PC-9 (cell line): ENCODE measurements at regions not wholly inside any gene's neighbourhood (a gene's known extent, or its start where the extent isn't known, plus 50 kb on each side); places are given as distances from the start of the nearest gene placed in this dataset.

Experiments
- BruUV-seq: library from RNA; stranded (reverse); fragments of 400-500 nt; replicated peaks from 2 replicates; lab custom pipeline; 2021; lab: Mats Ljungman, UMichigan
- CTCF ChIA-PET: fragments of 300-600 bp; sonication (Branson Sonifier 250); formaldehyde crosslinking; loops from one replicate; lab custom pipeline; 2022; ENCODE audit warnings: antibody characterized with exemption; lab: Charles Lee
- POLR2A ChIA-PET: fragments of 300-600 bp; sonication (Branson Sonifier 250); formaldehyde crosslinking; loops from one replicate; lab custom pipeline; 2022; ENCODE audit warnings: antibody characterized with exemption; ENCODE audit not compliant: unreplicated experiment; lab: Charles Lee
- DNase-seq, 2 experiments: peaks; one replicate each; pipeline versions ENCODE4 v3.0.0 to v3.0.0-alpha.2; 2015 to 2022; ENCODE audit warnings: mixed read lengths in 1 of 2
- H2AFZ ChIP-seq: fragments of 200-600 bp; sonication (generic); 2 replicates; pipeline ENCODE4 v1.8.1; 2017; ENCODE audit warnings: antibody characterized with exemption
- H3F3A ChIP-seq: fragments of 200-600 bp; sonication (generic); 2 replicates; pipeline ENCODE4 v1.8.1; 2017; ENCODE audit warnings: antibody characterized with exemption, mild to moderate bottlenecking, low read depth; ENCODE audit not compliant: insufficient read depth
- H3K27ac ChIP-seq: fragments of 200-600 bp; sonication (generic); 2 replicates; pipeline ENCODE4 v1.6.1; 2016; ENCODE audit warnings: mixed run types
- H3K27me3 ChIP-seq: fragments of 200-600 bp; sonication (generic); 2 replicates; pipeline ENCODE4 v1.6.1; 2016; ENCODE audit warnings: low read depth, mixed run types; ENCODE audit not compliant: insufficient read depth
- H3K36me3 ChIP-seq: fragments of 200-600 bp; sonication (generic); 2 replicates; pipeline ENCODE4 v1.6.1; 2016; ENCODE audit warnings: low read depth, mixed run types
- H3K4me1 ChIP-seq: fragments of 200-600 bp; sonication (generic); replicated peaks from 2 replicates; pipeline ENCODE4 v1.6.1; 2016; ENCODE audit warnings: mixed run types; ENCODE audit not compliant: insufficient read depth
- H3K4me2 ChIP-seq: fragments of 200-600 bp; sonication (generic); 2 replicates; pipeline ENCODE4 v1.6.1; 2017; ENCODE audit warnings: mixed run types
- H3K4me3 ChIP-seq: fragments of 200-600 bp; sonication (generic); 2 replicates; pipeline ENCODE4 v1.6.1; 2016; ENCODE audit warnings: mixed run types
- H3K79me2 ChIP-seq: fragments of 200-600 bp; sonication (generic); 2 replicates; pipeline ENCODE4 v1.6.1; 2017; ENCODE audit warnings: low read depth, mixed run types
- H3K9me2 ChIP-seq: fragments of 200-600 bp; sonication (generic); 2 replicates; pipeline ENCODE4 v1.8.1; 2017; ENCODE audit warnings: mild to moderate bottlenecking; ENCODE audit not compliant: insufficient read depth
- H3K9me3 ChIP-seq: fragments of 200-600 bp; sonication (generic); 2 replicates; pipeline ENCODE4 v1.8.1; 2016; ENCODE audit warnings: low read depth; ENCODE audit not compliant: insufficient read depth
- H4K20me1 ChIP-seq: fragments of 200-600 bp; sonication (generic); 2 replicates; pipeline ENCODE4 v1.8.1; 2017; ENCODE audit not compliant: insufficient read depth
- EZH2 ChIP-seq: fragments of 200-600 bp; sonication (generic); IDR thresholded peaks from 2 replicates; pipeline ENCODE4 v1.8.0; 2017; ENCODE audit warnings: antibody characterized with exemption, low read depth
- intact Hi-C: fragments of 100-400 bp; cut with micrococcal nuclease; formaldehyde crosslinking; loops from one replicate; pipeline ENCODE4 v1.10.0; 2022; ENCODE audit not compliant: unreplicated experiment
- TF ChIP-seq, protein P1 (sequence below): fragments of 200-600 bp; sonication (generic); conservative IDR thresholded peaks from 2 replicates; pipeline ENCODE4 v1.6.1; 2017; ENCODE audit warnings: mixed run types, antibody characterized with exemption, mild to moderate bottlenecking, moderate library complexity

DNA sequence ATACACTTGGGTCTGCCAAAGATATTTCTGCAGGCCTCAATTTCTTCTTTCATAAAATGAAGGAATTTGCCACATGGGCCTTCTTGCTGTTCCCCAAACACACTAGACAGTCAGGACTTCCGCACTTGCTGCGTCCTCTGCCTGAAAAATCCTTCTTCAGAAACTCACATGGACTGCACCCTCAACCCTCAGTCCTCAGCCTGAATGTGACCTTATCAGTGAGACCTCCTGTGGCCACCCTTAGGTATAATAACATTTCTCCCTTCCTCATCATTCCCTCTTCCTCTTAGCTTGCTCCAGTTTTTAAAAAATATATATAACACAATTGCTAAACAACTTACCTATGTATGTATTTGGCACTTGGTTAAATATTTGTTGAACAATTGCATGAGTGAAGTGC is 257.5 kb downstream of the MFSD1 start:
- H3K4me3 ChIP-seq, result no peak overlapping the region
- DNase-seq, result no peak
- no peaks in the 10 kb centered on the region for H3K4me1 ChIP-seq
- H3K9me2 ChIP-seq, result no peaks in the 10 kb centered on the region
- ChIA-PET POLR2A (no interaction called here), CTCF (no interaction called here)
- no peak overlapping the region for H2AFZ ChIP-seq
- H3K27me3 ChIP-seq, result no peaks in the 10 kb centered on the region
- intact Hi-C loops, result no loop called here
- no peaks in the 10 kb centered on the region for H4K20me1 ChIP-seq
- no peak overlapping the region for H3K27ac ChIP-seq
- no TSS peak for BruUV-seq
- H3F3A ChIP-seq, result no peaks in the 10 kb centered on the region
- H3K9me3 ChIP-seq, result no peaks in the 10 kb centered on the region
- no peak for TF ChIP-seq EZH2
- TF ChIP-seq, protein P1, sequence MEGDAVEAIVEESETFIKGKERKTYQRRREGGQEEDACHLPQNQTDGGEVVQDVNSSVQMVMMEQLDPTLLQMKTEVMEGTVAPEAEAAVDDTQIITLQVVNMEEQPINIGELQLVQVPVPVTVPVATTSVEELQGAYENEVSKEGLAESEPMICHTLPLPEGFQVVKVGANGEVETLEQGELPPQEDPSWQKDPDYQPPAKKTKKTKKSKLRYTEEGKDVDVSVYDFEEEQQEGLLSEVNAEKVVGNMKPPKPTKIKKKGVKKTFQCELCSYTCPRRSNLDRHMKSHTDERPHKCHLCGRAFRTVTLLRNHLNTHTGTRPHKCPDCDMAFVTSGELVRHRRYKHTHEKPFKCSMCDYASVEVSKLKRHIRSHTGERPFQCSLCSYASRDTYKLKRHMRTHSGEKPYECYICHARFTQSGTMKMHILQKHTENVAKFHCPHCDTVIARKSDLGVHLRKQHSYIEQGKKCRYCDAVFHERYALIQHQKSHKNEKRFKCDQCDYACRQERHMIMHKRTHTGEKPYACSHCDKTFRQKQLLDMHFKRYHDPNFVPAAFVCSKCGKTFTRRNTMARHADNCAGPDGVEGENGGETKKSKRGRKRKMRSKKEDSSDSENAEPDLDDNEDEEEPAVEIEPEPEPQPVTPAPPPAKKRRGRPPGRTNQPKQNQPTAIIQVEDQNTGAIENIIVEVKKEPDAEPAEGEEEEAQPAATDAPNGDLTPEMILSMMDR, result no peak
- no peak overlapping the region for H3K4me2 ChIP-seq
- no peaks in the 10 kb centered on the region for H3K79me2 ChIP-seq
- H3K36me3 ChIP-seq, result no peaks in the 10 kb centered on the region

GRCh38 chr3:159062734-159063410 is 261.0 kb downstream of the MFSD1 start:
- no peak overlapping the region for H3K4me2 ChIP-seq
- intact Hi-C loops, result no loop called here
- H3K79me2 ChIP-seq, result no peaks in the 10 kb centered on the region
- no peaks in the 10 kb centered on the region for H3K9me3 ChIP-seq
- H3F3A ChIP-seq, result no peaks in the 10 kb centered on the region
- no peak overlapping the region for H2AFZ ChIP-seq
- ChIA-PET POLR2A (no interaction called here), CTCF (no interaction called here)
- DNase-seq, result no peak
- no peaks in the 10 kb centered on the region for H3K4me1 ChIP-seq
- TF ChIP-seq EZH2, result no peak
- TF ChIP-seq, protein P1, result no peak
- no TSS peak for BruUV-seq
- no peaks in the 10 kb centered on the region for H4K20me1 ChIP-seq
- no peaks in the 10 kb centered on the region for H3K36me3 ChIP-seq
- no peak overlapping the region for H3K4me3 ChIP-seq
- no peaks in the 10 kb centered on the region for H3K9me2 ChIP-seq
- no peaks in the 10 kb centered on the region for H3K27me3 ChIP-seq
- H3K27ac ChIP-seq, result no peak overlapping the region

DNA sequence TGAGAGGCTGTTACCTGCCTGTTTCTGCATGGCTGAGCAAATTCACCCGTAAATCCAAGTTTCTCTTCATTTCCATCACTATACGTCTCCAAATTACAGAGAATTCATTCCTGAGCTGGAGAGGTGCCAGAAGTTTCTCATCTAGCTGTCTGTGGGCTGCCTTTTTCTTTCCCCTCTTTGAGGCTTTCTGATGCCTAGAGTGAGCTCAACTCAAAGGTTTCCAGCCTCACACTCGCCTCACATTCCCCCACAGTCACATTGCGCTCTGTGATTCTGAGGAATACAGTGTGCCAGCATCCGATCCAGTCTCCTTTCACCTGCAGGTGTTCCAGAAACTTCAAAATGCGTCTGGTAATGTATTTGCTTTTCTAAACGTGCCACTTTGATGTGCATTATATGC is 267.2 kb downstream of the MFSD1 start, which contains the start of gene IQCJ:
IQCJ (plus strand) TSS at position 229 of the 400 bp plus-strand sequence.
- Histone ChIP-seq H3F3A (no peaks in the 10 kb centered on the region), H3K4me1 (no peaks in the 10 kb centered on the region), H3K27me3 (no peaks in the 10 kb centered on the region), H3K36me3 (no peaks in the 10 kb centered on the region), H2AFZ (no peak within 1 kb of the TSS), H4K20me1 (no peaks in the 10 kb centered on the region), H3K79me2 (no peaks in the 10 kb centered on the region), H3K4me3 (no peak within 1 kb of the TSS), H3K27ac (no peak within 1 kb of the TSS), H3K4me2 (no peak within 1 kb of the TSS), H3K9me2 (no peaks in the 10 kb centered on the region), H3K9me3 (no peaks in the 10 kb centered on the region)
- ChIA-PET CTCF (interaction anchor here (0.6 kb wide), 1 partner anchor 117 kb away, joined by 3 read pairs; no protein-coding TSS in a partner anchor), POLR2A (no interaction called here)
- BruUV-seq, result no TSS peak
- DNase-seq, result no peak
- no peak for TF ChIP-seq EZH2
- TF ChIP-seq, protein P1, result no peak
- intact Hi-C loops, result no loop called here
